PC-9 (cell line): ENCODE measurements at regions not wholly inside any gene's neighbourhood (a gene's known extent, or its start where the extent isn't known, plus 50 kb on each side); places are given as distances from the start of the nearest gene placed in this dataset.

Source experiments
- EZH2 ChIP-seq: fragments of 200-600 bp; sonication (generic); IDR thresholded peaks from 2 replicates; pipeline ENCODE4 v1.8.0; 2017; ENCODE audit warnings: antibody characterized with exemption, low read depth
- TF ChIP-seq, protein P1 (sequence below): fragments of 200-600 bp; sonication (generic); conservative IDR thresholded peaks from 2 replicates; pipeline ENCODE4 v1.6.1; 2017; ENCODE audit warnings: mixed run types, antibody characterized with exemption, mild to moderate bottlenecking, moderate library complexity

DNA sequence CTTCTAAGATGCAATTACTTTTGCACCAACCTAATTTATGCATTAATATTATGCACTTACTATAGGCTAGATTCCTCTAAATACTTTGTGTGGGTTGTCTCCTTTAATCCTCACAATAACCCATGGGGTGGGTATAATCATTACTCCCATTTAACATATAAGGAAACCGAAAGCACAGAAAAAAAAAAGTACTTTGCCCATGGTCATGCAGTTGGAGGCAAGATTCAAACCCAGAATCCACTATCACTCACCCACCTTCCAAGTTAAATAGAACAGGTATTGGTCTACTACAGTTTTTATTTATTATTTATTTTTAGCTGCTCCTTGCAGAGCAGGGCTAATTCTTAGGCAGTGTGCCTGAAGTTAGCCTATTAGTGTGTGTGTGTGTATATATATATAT lies 76.6 kb upstream of the FZD7 start:
- TF ChIP-seq, protein P1, sequence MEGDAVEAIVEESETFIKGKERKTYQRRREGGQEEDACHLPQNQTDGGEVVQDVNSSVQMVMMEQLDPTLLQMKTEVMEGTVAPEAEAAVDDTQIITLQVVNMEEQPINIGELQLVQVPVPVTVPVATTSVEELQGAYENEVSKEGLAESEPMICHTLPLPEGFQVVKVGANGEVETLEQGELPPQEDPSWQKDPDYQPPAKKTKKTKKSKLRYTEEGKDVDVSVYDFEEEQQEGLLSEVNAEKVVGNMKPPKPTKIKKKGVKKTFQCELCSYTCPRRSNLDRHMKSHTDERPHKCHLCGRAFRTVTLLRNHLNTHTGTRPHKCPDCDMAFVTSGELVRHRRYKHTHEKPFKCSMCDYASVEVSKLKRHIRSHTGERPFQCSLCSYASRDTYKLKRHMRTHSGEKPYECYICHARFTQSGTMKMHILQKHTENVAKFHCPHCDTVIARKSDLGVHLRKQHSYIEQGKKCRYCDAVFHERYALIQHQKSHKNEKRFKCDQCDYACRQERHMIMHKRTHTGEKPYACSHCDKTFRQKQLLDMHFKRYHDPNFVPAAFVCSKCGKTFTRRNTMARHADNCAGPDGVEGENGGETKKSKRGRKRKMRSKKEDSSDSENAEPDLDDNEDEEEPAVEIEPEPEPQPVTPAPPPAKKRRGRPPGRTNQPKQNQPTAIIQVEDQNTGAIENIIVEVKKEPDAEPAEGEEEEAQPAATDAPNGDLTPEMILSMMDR, result no peak
- TF ChIP-seq EZH2, result no peak
